ENCODE measurements at regions not wholly inside any gene's neighbourhood (a gene's known extent, or its start where the extent isn't known, plus 50 kb on each side); places are given as distances from the start of the nearest gene placed in this dataset.

GRCh38 chr2:37843556-37843955 is 81.5 kb upstream of the RMDN2 start:
- Histone ChIP-seq H3K4me1 (ENCODE audit: control insufficient read depth, extremely low read depth, insufficient read depth, low read length) (peaks cover 2% of the 10 kb centered on the region), H3K36me3 (ENCODE audit: control insufficient read depth, insufficient read depth, low read length) (no peaks in the 10 kb centered on the region), H2AFZ (ENCODE audit: low read length) (no peak overlapping the region), H3K27me3 (ENCODE audit: control insufficient read depth, insufficient read depth, low read length) (no peaks in the 10 kb centered on the region), H3K79me2 (ENCODE audit: control insufficient read depth, insufficient read depth, low read length) (no peaks in the 10 kb centered on the region), H3K27ac (ENCODE audit: insufficient read depth, low read length) (no peak overlapping the region), H4K20me1 (ENCODE audit: control insufficient read depth, extremely low read depth, insufficient read depth, low read length) (no peaks in the 10 kb centered on the region), H3K9me3 (ENCODE audit: control insufficient read depth, insufficient read depth, low read depth, low read length) (no peaks in the 10 kb centered on the region), H3K4me2 (ENCODE audit: extremely low read depth, insufficient read depth, low read length) (no peak overlapping the region), H3K4me3 (replicated peaks in 1 of 4; ENCODE audit: control extremely low read depth in 1 of 4, insufficient read depth in 1 of 4, low read depth in 3 of 4, low read length in 4 of 4) (no peak overlapping the region), H3K9ac (ENCODE audit: insufficient read depth, low read length) (no peak overlapping the region)
- TF ChIP-seq, protein P1, sequence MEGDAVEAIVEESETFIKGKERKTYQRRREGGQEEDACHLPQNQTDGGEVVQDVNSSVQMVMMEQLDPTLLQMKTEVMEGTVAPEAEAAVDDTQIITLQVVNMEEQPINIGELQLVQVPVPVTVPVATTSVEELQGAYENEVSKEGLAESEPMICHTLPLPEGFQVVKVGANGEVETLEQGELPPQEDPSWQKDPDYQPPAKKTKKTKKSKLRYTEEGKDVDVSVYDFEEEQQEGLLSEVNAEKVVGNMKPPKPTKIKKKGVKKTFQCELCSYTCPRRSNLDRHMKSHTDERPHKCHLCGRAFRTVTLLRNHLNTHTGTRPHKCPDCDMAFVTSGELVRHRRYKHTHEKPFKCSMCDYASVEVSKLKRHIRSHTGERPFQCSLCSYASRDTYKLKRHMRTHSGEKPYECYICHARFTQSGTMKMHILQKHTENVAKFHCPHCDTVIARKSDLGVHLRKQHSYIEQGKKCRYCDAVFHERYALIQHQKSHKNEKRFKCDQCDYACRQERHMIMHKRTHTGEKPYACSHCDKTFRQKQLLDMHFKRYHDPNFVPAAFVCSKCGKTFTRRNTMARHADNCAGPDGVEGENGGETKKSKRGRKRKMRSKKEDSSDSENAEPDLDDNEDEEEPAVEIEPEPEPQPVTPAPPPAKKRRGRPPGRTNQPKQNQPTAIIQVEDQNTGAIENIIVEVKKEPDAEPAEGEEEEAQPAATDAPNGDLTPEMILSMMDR (conservative IDR thresholded peaks at IDR 0.05 in 1 of 2, IDR thresholded peaks at IDR 0.05 in 1 of 2; ENCODE audit: low read depth in 1 of 2, low read length in 2 of 2): no peak
- no peak for TF ChIP-seq EZH2 (IDR thresholded peaks at IDR 0.05; ENCODE audit: low read length, missing control alignments)
- DNase-seq (ENCODE audit: low read depth in 2 of 2): peak in 1 of 2 donors; percentile 80

- peaks cover 2% of the 10 kb centered on the region for H3K4me1 ChIP-seq (ENCODE audit: control insufficient read depth, extremely low read depth, insufficient read depth, low read length)
- no peaks in the 10 kb centered on the region for H4K20me1 ChIP-seq (ENCODE audit: control insufficient read depth, extremely low read depth, insufficient read depth, low read length)
- no peak overlapping the region for H2AFZ ChIP-seq (ENCODE audit: low read length)
- no peaks in the 10 kb centered on the region for H3K9me3 ChIP-seq (ENCODE audit: control insufficient read depth, insufficient read depth, low read depth, low read length)
- no peak overlapping the region for H3K4me2 ChIP-seq (ENCODE audit: extremely low read depth, insufficient read depth, low read length)
- H3K27me3 ChIP-seq (ENCODE audit: control insufficient read depth, insufficient read depth, low read length): no peaks in the 10 kb centered on the region
- H3K27ac ChIP-seq (ENCODE audit: insufficient read depth, low read length): no peak overlapping the region
- DNase-seq (ENCODE audit: low read depth in 2 of 2): no peak
- TF ChIP-seq, protein P1 (conservative IDR thresholded peaks at IDR 0.05 in 1 of 2, IDR thresholded peaks at IDR 0.05 in 1 of 2; ENCODE audit: low read depth in 1 of 2, low read length in 2 of 2): no peak
- TF ChIP-seq EZH2 (IDR thresholded peaks at IDR 0.05; ENCODE audit: low read length, missing control alignments): no peak
- H3K9ac ChIP-seq (ENCODE audit: insufficient read depth, low read length): no peak overlapping the region
- no peaks in the 10 kb centered on the region for H3K36me3 ChIP-seq (ENCODE audit: control insufficient read depth, insufficient read depth, low read length)
- H3K79me2 ChIP-seq (ENCODE audit: control insufficient read depth, insufficient read depth, low read length): no peaks in the 10 kb centered on the region
- no peak overlapping the region for H3K4me3 ChIP-seq (replicated peaks in 1 of 4; ENCODE audit: control extremely low read depth in 1 of 4, insufficient read depth in 1 of 4, low read depth in 3 of 4, low read length in 4 of 4)
Observed at GRCh38 chr2:37846207-37846606, 78.9 kb upstream of the RMDN2 start.

DNA sequence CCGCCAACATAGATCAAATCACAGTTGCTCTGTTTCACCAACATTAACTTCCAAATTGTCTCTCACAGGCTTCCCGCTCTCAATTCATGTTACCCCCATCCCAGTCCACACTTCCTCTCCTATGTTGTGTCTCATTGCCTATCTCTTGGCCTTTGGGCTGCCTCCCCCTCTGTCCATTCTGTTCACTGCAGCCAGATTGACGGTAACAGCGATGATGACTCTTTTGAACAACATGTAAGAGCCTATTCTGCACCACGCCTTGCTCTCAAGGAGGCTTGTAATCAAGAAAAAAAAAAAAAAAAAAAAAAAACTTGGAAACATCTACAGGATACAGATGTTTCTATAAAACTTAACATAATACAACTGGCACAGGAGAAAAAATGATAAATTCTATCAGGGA is 77.3 kb upstream of the RMDN2 start:
- no peak overlapping the region for H2AFZ ChIP-seq (ENCODE audit: low read length)
- DNase-seq (ENCODE audit: low read depth in 2 of 2): no peak
- TF ChIP-seq, protein P1 (conservative IDR thresholded peaks at IDR 0.05 in 1 of 2, IDR thresholded peaks at IDR 0.05 in 1 of 2; ENCODE audit: low read depth in 1 of 2, low read length in 2 of 2): no peak
- no peak for TF ChIP-seq EZH2 (IDR thresholded peaks at IDR 0.05; ENCODE audit: low read length, missing control alignments)
- no peak overlapping the region for H3K27ac ChIP-seq (ENCODE audit: insufficient read depth, low read length)
- no peak overlapping the region for H3K4me2 ChIP-seq (ENCODE audit: extremely low read depth, insufficient read depth, low read length)
- H3K4me1 ChIP-seq (ENCODE audit: control insufficient read depth, extremely low read depth, insufficient read depth, low read length): peaks cover 2% of the 10 kb centered on the region
- no peaks in the 10 kb centered on the region for H3K36me3 ChIP-seq (ENCODE audit: control insufficient read depth, insufficient read depth, low read length)
- H3K9ac ChIP-seq (ENCODE audit: insufficient read depth, low read length): no peak overlapping the region
- no peak overlapping the region for H3K4me3 ChIP-seq (replicated peaks in 1 of 4; ENCODE audit: control extremely low read depth in 1 of 4, insufficient read depth in 1 of 4, low read depth in 3 of 4, low read length in 4 of 4)
- H3K27me3 ChIP-seq (ENCODE audit: control insufficient read depth, insufficient read depth, low read length): no peaks in the 10 kb centered on the region
- H3K9me3 ChIP-seq (ENCODE audit: control insufficient read depth, insufficient read depth, low read depth, low read length): no peaks in the 10 kb centered on the region
- H3K79me2 ChIP-seq (ENCODE audit: control insufficient read depth, insufficient read depth, low read length): no peaks in the 10 kb centered on the region
- no peaks in the 10 kb centered on the region for H4K20me1 ChIP-seq (ENCODE audit: control insufficient read depth, extremely low read depth, insufficient read depth, low read length)
